SK-N-SH (cell line): ENCODE measurements at regions not wholly inside any gene's neighbourhood (a gene's known extent, or its start where the extent isn't known, plus 50 kb on each side); places are given as distances from the start of the nearest gene placed in this dataset.

ENCODE experiments used
- CTCF ChIA-PET: fragments of 300-600, 350-600 bp; formaldehyde crosslinking; extraction: SDS; loops from one replicate; lab custom pipeline; 2021; lab: Yijun Ruan, JAX
- POLR2A ChIA-PET: fragments of 350-600 bp; sonication (Branson Sonifier 250); formaldehyde crosslinking; extraction: SDS; loops from one replicate; lab custom pipeline; 2020; ENCODE audit warnings: antibody characterized with exemption, inconsistent platforms; lab: Yijun Ruan, JAX
- DNase-seq: peaks from one replicate; pipeline ENCODE4 v3.0.0; 2012
- H2AFZ ChIP-seq: fragments of 200-600 bp; sonication (generic); 2 replicates; pipeline ENCODE4 v1.8.1; 2016; ENCODE audit warnings: antibody characterized with exemption, mild to moderate bottlenecking, low read depth
- H3F3A ChIP-seq: fragments of 200-600 bp; sonication (generic); replicated peaks from 2 replicates; pipeline ENCODE3; 2016; ENCODE audit warnings: antibody characterized with exemption, mild to moderate bottlenecking; ENCODE audit not compliant: insufficient read depth
- H3K27ac ChIP-seq, 2 experiments: fragments of 200-500 bp in 1 of 2; fragments of 200-600 bp in 1 of 2; sonication (Bioruptor generic) in 1 of 2; sonication (generic), shearing (Covaris generic) in 1 of 2; 2 replicates each; pipeline versions ENCODE4 v1.5.1 to v1.6.1; 2014 to 2016; ENCODE audit warnings: low read depth in 2 of 2, inconsistent platforms in 1 of 2, low read length in 1 of 2, mild to moderate bottlenecking in 1 of 2, mixed read lengths in 1 of 2
- H3K27me3 ChIP-seq: fragments of 200-600 bp; sonication (generic), shearing (Covaris generic); 2 replicates; pipeline ENCODE4 v1.6.1; 2016; ENCODE audit warnings: mixed run types; ENCODE audit not compliant: insufficient read depth
- H3K36me3 ChIP-seq, 2 experiments: fragments of 200-500 bp in 1 of 2; fragments of 200-600 bp in 1 of 2; sonication (Bioruptor generic) in 1 of 2; sonication (generic) in 1 of 2; replicated peaks in 1 of 2; 2 replicates each; pipeline versions ENCODE3 to v1.5.1; 2014 to 2016; ENCODE audit warnings: low read length in 1 of 2, mild to moderate bottlenecking in 1 of 2; ENCODE audit not compliant: insufficient read depth in 2 of 2, control insufficient read depth in 1 of 2
- H3K4me1 ChIP-seq, 2 experiments: fragments of 200-500 bp in 1 of 2; fragments of 200-600 bp in 1 of 2; sonication (Bioruptor generic) in 1 of 2; sonication (generic), shearing (Covaris generic) in 1 of 2; 2 replicates each; pipeline versions ENCODE4 v1.5.1 to v1.6.1; 2014 to 2016; ENCODE audit warnings: low read depth in 1 of 2, low read length in 1 of 2, mixed run types in 1 of 2; ENCODE audit not compliant: insufficient read depth in 2 of 2, control insufficient read depth in 1 of 2
- H3K4me2 ChIP-seq: fragments of 200-600 bp; sonication (generic), shearing (Covaris generic); 2 replicates; pipeline ENCODE4 v1.6.1; 2017; ENCODE audit warnings: mixed run types
- H3K4me3 ChIP-seq, 2 experiments: fragments of 200-500 bp in 1 of 2; fragments of 200-600 bp in 1 of 2; sonication (Bioruptor generic) in 1 of 2; sonication (generic), shearing (Covaris generic) in 1 of 2; 2 replicates each; pipeline versions ENCODE4 v1.5.1 to v1.8.1; 2014 to 2016; ENCODE audit warnings: low read depth in 2 of 2, inconsistent platforms in 1 of 2, low read length in 1 of 2, mild to moderate bottlenecking in 1 of 2, mixed read lengths in 1 of 2, moderate library complexity in 1 of 2
- H3K79me2 ChIP-seq: fragments of 200-600 bp; sonication (generic); 2 replicates; pipeline ENCODE4 v1.8.1; 2017; ENCODE audit warnings: mild to moderate bottlenecking; ENCODE audit not compliant: insufficient read depth
- H3K9ac ChIP-seq: fragments of 200-600 bp; sonication (generic); 2 replicates; pipeline ENCODE4 v1.6.1; 2017; ENCODE audit warnings: mixed run types
- H3K9me2 ChIP-seq: fragments of 200-600 bp; sonication (generic); 2 replicates; pipeline ENCODE4 v1.6.1; 2017; ENCODE audit warnings: mixed run types
- H3K9me3 ChIP-seq: fragments of 200-600 bp; sonication (generic); 2 replicates; pipeline ENCODE4 v1.6.1; 2017; ENCODE audit warnings: mixed run types, mild to moderate bottlenecking, moderate library complexity
- H4K20me1 ChIP-seq: fragments of 200-600 bp; sonication (generic); 2 replicates; pipeline ENCODE4 v1.6.1; 2017; ENCODE audit warnings: mild to moderate bottlenecking, mixed run types; ENCODE audit not compliant: insufficient read depth
- CHD2 ChIP-seq: fragments of 150-350 bp; IDR thresholded peaks from 2 replicates; pipeline ENCODE4 v1.6.1; 2018; ENCODE audit warnings: low read length; ENCODE audit not compliant: partially characterized antibody
- ELF1 ChIP-seq: IDR thresholded peaks from 2 replicates; pipeline ENCODE4 v1.4.0; 2012
- EZH2phosphoT487 ChIP-seq: fragments of 200-600 bp; sonication (generic); IDR thresholded peaks from 2 replicates; pipeline ENCODE4 v1.6.1; 2017; ENCODE audit warnings: low read depth, mixed run types, mild to moderate bottlenecking, antibody characterized with exemption, moderate library complexity, borderline replicate concordance
- FOXM1 ChIP-seq: IDR thresholded peaks from 2 replicates; pipeline ENCODE4 v1.4.0; 2012; ENCODE audit warnings: low read depth, mild to moderate bottlenecking
- GABPA ChIP-seq: IDR thresholded peaks from 2 replicates; pipeline ENCODE4 v1.4.0; 2012; ENCODE audit warnings: low read depth, mild to moderate bottlenecking
- GATA2 ChIP-seq: sonication (generic); formaldehyde crosslinking; IDR thresholded peaks from 2 replicates; pipeline ENCODE4 v1.5.0; 2020; ENCODE audit warnings: mild to moderate bottlenecking, missing genetic modification reagents
- MXI1 ChIP-seq: IDR thresholded peaks from 2 replicates; pipeline ENCODE4 v1.6.1; 2012; ENCODE audit warnings: mild to moderate bottlenecking, low read depth, low read length, improper control_type of control experiment
- POLR2AphosphoS5 ChIP-seq: IDR thresholded peaks from 2 replicates; pipeline ENCODE4 v1.6.1; 2012; ENCODE audit warnings: low read depth, low read length
- RCOR1 ChIP-seq: fragments of 150-350 bp; IDR thresholded peaks from 2 replicates; pipeline ENCODE4 v1.6.1; 2017; ENCODE audit warnings: antibody characterized with exemption, low read length
- RXRA ChIP-seq: IDR thresholded peaks from 2 replicates; pipeline ENCODE4 v1.4.0; 2012; ENCODE audit warnings: low read depth, mild to moderate bottlenecking, borderline replicate concordance
- TAF1 ChIP-seq: IDR thresholded peaks from 2 replicates; pipeline ENCODE4 v1.6.1; 2012; ENCODE audit warnings: low read depth, mild to moderate bottlenecking, low read length, moderate library complexity, borderline replicate concordance
- TEAD4 ChIP-seq: IDR thresholded peaks from 2 replicates; pipeline ENCODE4 v1.4.0; 2012; ENCODE audit warnings: mild to moderate bottlenecking, borderline replicate concordance; ENCODE audit not compliant: insufficient read depth
- YY1 ChIP-seq: IDR thresholded peaks from 2 replicates; pipeline ENCODE4 v1.4.0; 2012; ENCODE audit warnings: low read depth, mild to moderate bottlenecking
- WGBS: methylation state at CpG from one replicate; pipeline ENCODE4 v1.1.6; 2017; ENCODE audit warnings: low lambda C conversion rate; 5-methylcytosine and 5-hydroxymethylcytosine counted together
- TF ChIP-seq, protein P1 (sequence below): fragments of 200-600 bp; sonication (generic); IDR thresholded peaks from 2 replicates; pipeline ENCODE4 v1.6.1; 2017; ENCODE audit warnings: antibody characterized with exemption, mild to moderate bottlenecking, moderate library complexity
- TF ChIP-seq, protein P2 (sequence below): IDR thresholded peaks from 2 replicates; pipeline ENCODE4; 2012
- TF ChIP-seq, protein P3 (sequence below): fragments of 150-350 bp; IDR thresholded peaks from 2 replicates; pipeline ENCODE4 v1.6.1; 2016; ENCODE audit warnings: mild to moderate bottlenecking, low read depth, low read length
- TF ChIP-seq, protein P4 (sequence below): IDR thresholded peaks from 2 replicates; pipeline ENCODE4 v1.4.0; 2012; ENCODE audit warnings: low read depth, borderline replicate concordance
- TF ChIP-seq, protein P5 (sequence below): IDR thresholded peaks from 2 replicates; pipeline ENCODE4 v1.4.0; 2012; ENCODE audit warnings: low read depth
- TF ChIP-seq, protein P6 (sequence below): fragments of 150-350 bp; IDR thresholded peaks from 2 replicates; pipeline ENCODE4 v1.6.1; 2017; ENCODE audit warnings: antibody characterized with exemption, low read length, low read depth, borderline replicate concordance
- TF ChIP-seq, protein P7 (sequence below): IDR thresholded peaks from 2 replicates; pipeline ENCODE4 v1.4.0; 2012; ENCODE audit warnings: low read depth, borderline replicate concordance

DNA sequence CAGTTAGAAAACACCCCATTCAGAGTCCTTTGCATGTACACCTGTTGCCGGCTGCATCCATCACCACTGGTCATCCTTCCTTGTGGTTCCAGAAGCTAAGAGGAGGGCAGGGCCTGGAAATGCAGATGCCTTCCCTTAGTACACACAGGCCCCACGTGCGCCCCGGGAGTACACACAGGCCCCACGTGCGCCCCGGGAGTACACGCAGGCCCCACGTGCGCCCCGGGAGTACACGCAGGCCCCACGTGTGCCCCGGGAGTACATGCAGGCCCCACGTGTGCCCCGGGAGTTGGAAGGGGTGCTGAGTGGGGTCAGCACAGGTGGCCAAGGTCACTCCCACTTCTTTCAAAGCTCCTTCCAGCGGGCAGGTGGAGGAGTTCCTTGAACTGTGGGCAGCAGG is 1141.9 kb downstream of the BRD1 start:
- Histone ChIP-seq H3K27ac (no peak overlapping the region), H3F3A (no peaks in the 10 kb centered on the region), H3K79me2 (no peaks in the 10 kb centered on the region), H3K9me2 (no peaks in the 10 kb centered on the region), H4K20me1 (no peaks in the 10 kb centered on the region), H2AFZ (no peak overlapping the region), H3K27me3 (no peaks in the 10 kb centered on the region), H3K4me3 (no peak overlapping the region), H3K4me2 (no peak overlapping the region), H3K9me3 (no peaks in the 10 kb centered on the region), H3K36me3 (no peaks in the 10 kb centered on the region), H3K4me1 (no peaks in the 10 kb centered on the region; a peak in 1 of 4 replicates), H3K9ac (no peak overlapping the region)
- ChIA-PET CTCF (no interaction called here), POLR2A (no interaction called here)
- no peak for DNase-seq
- TF ChIP-seq GABPA (no peak), MXI1 (no peak), ELF1 (no peak), CHD2 (no peak), POLR2AphosphoS5 (no peak), RCOR1 (no peak), RXRA (no peak), GATA2 (no peak), YY1 (no peak), EZH2phosphoT487 (no peak), TAF1 (no peak), FOXM1 (no peak), TEAD4 (no peak)
- TF ChIP-seq, protein P1, sequence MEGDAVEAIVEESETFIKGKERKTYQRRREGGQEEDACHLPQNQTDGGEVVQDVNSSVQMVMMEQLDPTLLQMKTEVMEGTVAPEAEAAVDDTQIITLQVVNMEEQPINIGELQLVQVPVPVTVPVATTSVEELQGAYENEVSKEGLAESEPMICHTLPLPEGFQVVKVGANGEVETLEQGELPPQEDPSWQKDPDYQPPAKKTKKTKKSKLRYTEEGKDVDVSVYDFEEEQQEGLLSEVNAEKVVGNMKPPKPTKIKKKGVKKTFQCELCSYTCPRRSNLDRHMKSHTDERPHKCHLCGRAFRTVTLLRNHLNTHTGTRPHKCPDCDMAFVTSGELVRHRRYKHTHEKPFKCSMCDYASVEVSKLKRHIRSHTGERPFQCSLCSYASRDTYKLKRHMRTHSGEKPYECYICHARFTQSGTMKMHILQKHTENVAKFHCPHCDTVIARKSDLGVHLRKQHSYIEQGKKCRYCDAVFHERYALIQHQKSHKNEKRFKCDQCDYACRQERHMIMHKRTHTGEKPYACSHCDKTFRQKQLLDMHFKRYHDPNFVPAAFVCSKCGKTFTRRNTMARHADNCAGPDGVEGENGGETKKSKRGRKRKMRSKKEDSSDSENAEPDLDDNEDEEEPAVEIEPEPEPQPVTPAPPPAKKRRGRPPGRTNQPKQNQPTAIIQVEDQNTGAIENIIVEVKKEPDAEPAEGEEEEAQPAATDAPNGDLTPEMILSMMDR = no peak
- TF ChIP-seq, protein P2, sequence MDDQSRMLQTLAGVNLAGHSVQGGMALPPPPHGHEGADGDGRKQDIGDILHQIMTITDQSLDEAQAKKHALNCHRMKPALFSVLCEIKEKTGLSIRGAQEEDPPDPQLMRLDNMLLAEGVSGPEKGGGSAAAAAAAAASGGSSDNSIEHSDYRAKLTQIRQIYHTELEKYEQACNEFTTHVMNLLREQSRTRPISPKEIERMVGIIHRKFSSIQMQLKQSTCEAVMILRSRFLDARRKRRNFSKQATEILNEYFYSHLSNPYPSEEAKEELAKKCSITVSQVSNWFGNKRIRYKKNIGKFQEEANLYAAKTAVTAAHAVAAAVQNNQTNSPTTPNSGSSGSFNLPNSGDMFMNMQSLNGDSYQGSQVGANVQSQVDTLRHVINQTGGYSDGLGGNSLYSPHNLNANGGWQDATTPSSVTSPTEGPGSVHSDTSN = no peak
- TF ChIP-seq, protein P3, sequence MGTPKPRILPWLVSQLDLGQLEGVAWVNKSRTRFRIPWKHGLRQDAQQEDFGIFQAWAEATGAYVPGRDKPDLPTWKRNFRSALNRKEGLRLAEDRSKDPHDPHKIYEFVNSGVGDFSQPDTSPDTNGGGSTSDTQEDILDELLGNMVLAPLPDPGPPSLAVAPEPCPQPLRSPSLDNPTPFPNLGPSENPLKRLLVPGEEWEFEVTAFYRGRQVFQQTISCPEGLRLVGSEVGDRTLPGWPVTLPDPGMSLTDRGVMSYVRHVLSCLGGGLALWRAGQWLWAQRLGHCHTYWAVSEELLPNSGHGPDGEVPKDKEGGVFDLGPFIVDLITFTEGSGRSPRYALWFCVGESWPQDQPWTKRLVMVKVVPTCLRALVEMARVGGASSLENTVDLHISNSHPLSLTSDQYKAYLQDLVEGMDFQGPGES = no peak
- TF ChIP-seq, protein P4, sequence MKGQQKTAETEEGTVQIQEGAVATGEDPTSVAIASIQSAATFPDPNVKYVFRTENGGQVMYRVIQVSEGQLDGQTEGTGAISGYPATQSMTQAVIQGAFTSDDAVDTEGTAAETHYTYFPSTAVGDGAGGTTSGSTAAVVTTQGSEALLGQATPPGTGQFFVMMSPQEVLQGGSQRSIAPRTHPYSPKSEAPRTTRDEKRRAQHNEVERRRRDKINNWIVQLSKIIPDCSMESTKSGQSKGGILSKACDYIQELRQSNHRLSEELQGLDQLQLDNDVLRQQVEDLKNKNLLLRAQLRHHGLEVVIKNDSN = no peak
- TF ChIP-seq, protein P5, sequence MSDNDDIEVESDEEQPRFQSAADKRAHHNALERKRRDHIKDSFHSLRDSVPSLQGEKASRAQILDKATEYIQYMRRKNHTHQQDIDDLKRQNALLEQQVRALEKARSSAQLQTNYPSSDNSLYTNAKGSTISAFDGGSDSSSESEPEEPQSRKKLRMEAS = no peak
- TF ChIP-seq, protein P6, sequence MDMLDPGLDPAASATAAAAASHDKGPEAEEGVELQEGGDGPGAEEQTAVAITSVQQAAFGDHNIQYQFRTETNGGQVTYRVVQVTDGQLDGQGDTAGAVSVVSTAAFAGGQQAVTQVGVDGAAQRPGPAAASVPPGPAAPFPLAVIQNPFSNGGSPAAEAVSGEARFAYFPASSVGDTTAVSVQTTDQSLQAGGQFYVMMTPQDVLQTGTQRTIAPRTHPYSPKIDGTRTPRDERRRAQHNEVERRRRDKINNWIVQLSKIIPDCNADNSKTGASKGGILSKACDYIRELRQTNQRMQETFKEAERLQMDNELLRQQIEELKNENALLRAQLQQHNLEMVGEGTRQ = no peak
- TF ChIP-seq, protein P7, sequence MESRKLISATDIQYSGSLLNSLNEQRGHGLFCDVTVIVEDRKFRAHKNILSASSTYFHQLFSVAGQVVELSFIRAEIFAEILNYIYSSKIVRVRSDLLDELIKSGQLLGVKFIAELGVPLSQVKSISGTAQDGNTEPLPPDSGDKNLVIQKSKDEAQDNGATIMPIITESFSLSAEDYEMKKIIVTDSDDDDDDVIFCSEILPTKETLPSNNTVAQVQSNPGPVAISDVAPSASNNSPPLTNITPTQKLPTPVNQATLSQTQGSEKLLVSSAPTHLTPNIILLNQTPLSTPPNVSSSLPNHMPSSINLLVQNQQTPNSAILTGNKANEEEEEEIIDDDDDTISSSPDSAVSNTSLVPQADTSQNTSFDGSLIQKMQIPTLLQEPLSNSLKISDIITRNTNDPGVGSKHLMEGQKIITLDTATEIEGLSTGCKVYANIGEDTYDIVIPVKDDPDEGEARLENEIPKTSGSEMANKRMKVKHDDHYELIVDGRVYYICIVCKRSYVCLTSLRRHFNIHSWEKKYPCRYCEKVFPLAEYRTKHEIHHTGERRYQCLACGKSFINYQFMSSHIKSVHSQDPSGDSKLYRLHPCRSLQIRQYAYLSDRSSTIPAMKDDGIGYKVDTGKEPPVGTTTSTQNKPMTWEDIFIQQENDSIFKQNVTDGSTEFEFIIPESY = no peak
- 21% methylated on average over 2 of the region's 17 CpGs for WGBS
